Astrocyte (in vitro differentiated cells and primary cell): ENCODE measurements at regions not wholly inside any gene's neighbourhood (a gene's known extent, or its start where the extent isn't known, plus 50 kb on each side); places are given as distances from the start of the nearest gene placed in this dataset.
A peak's percentile ranks its signal among the peaks of the same experiment; 100 is the strongest.

Experiments used
- DNase-seq: peaks from one replicate; pipeline ENCODE4 v3.0.0-alpha.2; 2010; ENCODE audit warnings: low read depth
- FAIRE-seq: peaks from 2 replicates; lab custom pipeline; 2011; peaks lifted over from hg19 to GRCh38; lab: Jason Lieb, UNC
- H2AFZ ChIP-seq: 2 replicates; pipeline ENCODE4 v1.6.0; 2012; ENCODE audit warnings: low read depth, low read length, inconsistent platforms
- H3K27ac ChIP-seq: 2 replicates; pipeline ENCODE4 v1.5.1; 2011; ENCODE audit warnings: low read depth, low read length, inconsistent platforms
- H3K27me3 ChIP-seq: 2 replicates; pipeline ENCODE4 v1.6.0; 2011; ENCODE audit warnings: low read length, inconsistent platforms; ENCODE audit not compliant: insufficient read depth
- H3K36me3 ChIP-seq: 2 replicates; pipeline ENCODE4 v1.5.1; 2011; ENCODE audit warnings: low read length, inconsistent platforms; ENCODE audit not compliant: insufficient read depth
- H3K4me1 ChIP-seq: 2 replicates; pipeline ENCODE4 v1.5.1; 2011; ENCODE audit warnings: low read length, inconsistent platforms; ENCODE audit not compliant: insufficient read depth
- H3K4me2 ChIP-seq: 2 replicates; pipeline ENCODE4 v1.6.0; 2012; ENCODE audit warnings: low read length, inconsistent platforms
- H3K4me3 ChIP-seq: 2 replicates; pipeline ENCODE4 v1.5.1; 2011; ENCODE audit warnings: low read depth, mild to moderate bottlenecking, low read length, inconsistent platforms; ENCODE audit not compliant: insufficient read depth
- H3K79me2 ChIP-seq: 2 replicates; pipeline ENCODE4 v1.6.0; 2012; ENCODE audit warnings: mild to moderate bottlenecking, low read length, inconsistent platforms; ENCODE audit not compliant: insufficient read depth
- H3K9ac ChIP-seq: 2 replicates; pipeline ENCODE4 v1.6.0; 2012; ENCODE audit warnings: mild to moderate bottlenecking, low read length, inconsistent platforms
- H3K9me3 ChIP-seq: 2 replicates; pipeline ENCODE4 v1.5.1; 2012; ENCODE audit warnings: low read depth, mild to moderate bottlenecking, low read length, inconsistent platforms; ENCODE audit not compliant: insufficient read depth
- H4K20me1 ChIP-seq: 2 replicates; pipeline ENCODE4 v1.6.0; 2012; ENCODE audit warnings: low read length, inconsistent platforms; ENCODE audit not compliant: insufficient read depth
- H3K27ac Mint-ChIP-seq: one replicate; pipeline ENCODE4 v1.8.0; 2021; ENCODE audit warnings: mild to moderate bottlenecking, mixed read lengths; ENCODE audit not compliant: unreplicated experiment
- H3K27me3 Mint-ChIP-seq: one replicate; pipeline ENCODE4 v1.8.0; 2021; ENCODE audit warnings: low read depth, mixed read lengths; ENCODE audit not compliant: unreplicated experiment
- H3K36me3 Mint-ChIP-seq: one replicate; pipeline ENCODE4 v1.8.0; 2021; ENCODE audit warnings: low read depth, mixed read lengths; ENCODE audit not compliant: unreplicated experiment
- H3K4me1 Mint-ChIP-seq: one replicate; pipeline ENCODE4 v1.8.0; 2021; ENCODE audit warnings: low read depth, mixed read lengths; ENCODE audit not compliant: unreplicated experiment
- H3K4me3 Mint-ChIP-seq: one replicate; pipeline ENCODE4 v1.8.0; 2021; ENCODE audit warnings: mild to moderate bottlenecking, moderate library complexity, mixed read lengths; ENCODE audit not compliant: unreplicated experiment
- H3K9me3 Mint-ChIP-seq: one replicate; pipeline ENCODE4 v1.8.0; 2021; ENCODE audit warnings: mild to moderate bottlenecking, mixed read lengths; ENCODE audit not compliant: unreplicated experiment
- EZH2 ChIP-seq: IDR thresholded peaks from 2 replicates; pipeline ENCODE4 v1.6.1; 2012; ENCODE audit warnings: mild to moderate bottlenecking, low read length, inconsistent platforms; ENCODE audit not compliant: insufficient read depth
- TF ChIP-seq, protein P1 (sequence below): IDR thresholded peaks from 2 replicates; pipeline ENCODE4 v1.5.1; 2011; ENCODE audit warnings: low read depth, mild to moderate bottlenecking, inconsistent platforms, low read length, moderate library complexity; ENCODE audit not compliant: insufficient read depth

DNA sequence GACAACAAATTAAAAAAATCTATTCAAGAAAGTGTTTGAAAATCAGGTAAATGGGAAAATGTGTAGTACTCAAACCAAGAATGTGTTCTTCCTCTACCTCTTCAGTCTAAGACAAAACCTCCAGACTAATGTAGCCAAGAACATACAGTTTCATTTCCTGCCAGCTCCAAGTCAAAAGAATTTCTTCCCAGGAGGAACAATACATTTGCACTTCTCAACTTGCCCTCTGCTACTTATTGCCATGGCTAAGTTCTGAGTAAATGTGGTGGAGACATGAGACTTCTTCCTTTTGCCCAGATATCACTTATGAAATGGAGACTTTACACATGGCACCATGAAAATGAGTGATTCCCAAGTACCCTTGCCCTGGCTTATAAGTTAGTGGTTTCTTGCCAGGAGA lies 2112.2 kb upstream of the C9orf72 start:
- no peaks in the 10 kb centered on the region for H3K79me2 ChIP-seq
- no peak overlapping the region for H3K4me3 ChIP-seq
- Mint-ChIP-seq H3K27me3 (no peaks in the 10 kb centered on the region), H3K4me3 (no peak overlapping the region), H3K4me1 (peaks cover 10% of the 10 kb centered on the region), H3K36me3 (no peaks in the 10 kb centered on the region), H3K27ac (peak overlapping the region; percentile 86), H3K9me3 (peaks cover 2% of the 10 kb centered on the region)
- no peaks in the 10 kb centered on the region for H3K36me3 ChIP-seq
- no peak overlapping the region for H3K9ac ChIP-seq
- no peaks in the 10 kb centered on the region for H3K9me3 ChIP-seq
- H3K27me3 ChIP-seq = no peaks in the 10 kb centered on the region
- no peak overlapping the region for H2AFZ ChIP-seq
- TF ChIP-seq, protein P1, sequence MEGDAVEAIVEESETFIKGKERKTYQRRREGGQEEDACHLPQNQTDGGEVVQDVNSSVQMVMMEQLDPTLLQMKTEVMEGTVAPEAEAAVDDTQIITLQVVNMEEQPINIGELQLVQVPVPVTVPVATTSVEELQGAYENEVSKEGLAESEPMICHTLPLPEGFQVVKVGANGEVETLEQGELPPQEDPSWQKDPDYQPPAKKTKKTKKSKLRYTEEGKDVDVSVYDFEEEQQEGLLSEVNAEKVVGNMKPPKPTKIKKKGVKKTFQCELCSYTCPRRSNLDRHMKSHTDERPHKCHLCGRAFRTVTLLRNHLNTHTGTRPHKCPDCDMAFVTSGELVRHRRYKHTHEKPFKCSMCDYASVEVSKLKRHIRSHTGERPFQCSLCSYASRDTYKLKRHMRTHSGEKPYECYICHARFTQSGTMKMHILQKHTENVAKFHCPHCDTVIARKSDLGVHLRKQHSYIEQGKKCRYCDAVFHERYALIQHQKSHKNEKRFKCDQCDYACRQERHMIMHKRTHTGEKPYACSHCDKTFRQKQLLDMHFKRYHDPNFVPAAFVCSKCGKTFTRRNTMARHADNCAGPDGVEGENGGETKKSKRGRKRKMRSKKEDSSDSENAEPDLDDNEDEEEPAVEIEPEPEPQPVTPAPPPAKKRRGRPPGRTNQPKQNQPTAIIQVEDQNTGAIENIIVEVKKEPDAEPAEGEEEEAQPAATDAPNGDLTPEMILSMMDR = no peak
- no peaks in the 10 kb centered on the region for H4K20me1 ChIP-seq
- H3K4me2 ChIP-seq = no peak overlapping the region
- DNase-seq = no peak
- FAIRE-seq = no peak
- H3K4me1 ChIP-seq = no peaks in the 10 kb centered on the region
- no peak overlapping the region for H3K27ac ChIP-seq

- H3K4me3 Mint-ChIP-seq = no peak overlapping the region
- no peaks in the 10 kb centered on the region for H3K9me3 ChIP-seq
- H3K27me3 Mint-ChIP-seq = no peaks in the 10 kb centered on the region
- no peaks in the 10 kb centered on the region for H3K79me2 ChIP-seq
- no peaks in the 10 kb centered on the region for H3K36me3 ChIP-seq
- no peak overlapping the region for H3K9ac ChIP-seq
- FAIRE-seq (no peak), DNase-seq (no peak)
- no peak overlapping the region for H2AFZ ChIP-seq
- H3K4me1 ChIP-seq = no peaks in the 10 kb centered on the region
- no peaks in the 10 kb centered on the region for H3K27me3 ChIP-seq
- no peak overlapping the region for H3K4me2 ChIP-seq
- H4K20me1 ChIP-seq = no peaks in the 10 kb centered on the region
- TF ChIP-seq, protein P1 = no peak
- no peak for TF ChIP-seq EZH2
- H3K36me3 Mint-ChIP-seq = peaks cover 3% of the 10 kb centered on the region
- H3K4me1 Mint-ChIP-seq = peaks cover 2% of the 10 kb centered on the region
- H3K4me3 ChIP-seq = no peak overlapping the region
- no peak overlapping the region for H3K27ac Mint-ChIP-seq
- no peak overlapping the region for H3K27ac ChIP-seq
- H3K9me3 Mint-ChIP-seq = peaks cover 6% of the 10 kb centered on the region
These were observed 2117.9 kb upstream of the C9orf72 start for GRCh38 chr9:29691145-29691544.

DNA sequence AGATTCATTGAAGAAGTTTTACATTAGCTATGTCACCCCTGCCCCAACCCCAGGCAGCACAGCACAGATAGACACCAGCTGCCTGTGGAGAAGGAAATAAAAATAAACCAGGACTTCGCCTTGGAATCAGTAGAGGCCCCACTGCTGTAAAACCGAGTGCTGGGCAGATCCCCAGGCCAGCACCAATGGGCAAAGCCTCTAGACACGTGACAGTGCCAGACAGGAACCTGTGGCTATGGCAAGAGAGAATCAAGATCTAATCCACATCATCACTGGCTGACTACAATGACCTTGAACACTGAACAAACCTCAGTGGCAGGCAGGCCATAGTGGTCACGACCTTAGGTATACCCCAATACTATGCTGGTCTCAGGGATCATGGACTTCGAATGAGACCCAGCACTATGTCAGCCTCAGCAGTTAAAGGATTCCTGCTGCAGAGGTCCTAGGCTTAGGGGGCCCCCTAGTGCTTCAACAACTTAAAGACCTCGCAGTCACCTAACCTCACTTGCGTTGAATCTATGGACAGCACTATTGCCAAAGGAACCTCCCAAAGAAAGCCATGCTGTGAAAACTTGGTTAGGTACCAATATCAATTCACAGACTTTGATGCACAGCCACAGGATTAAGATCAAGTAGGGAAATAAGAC lies 2118.6 kb upstream of the C9orf72 start:
- no peak overlapping the region for H3K4me3 Mint-ChIP-seq
- no peaks in the 10 kb centered on the region for H3K27me3 ChIP-seq
- H3K27me3 Mint-ChIP-seq = no peaks in the 10 kb centered on the region
- TF ChIP-seq, protein P1 = peak; percentile 27
- TF ChIP-seq EZH2 = no peak
- H3K4me1 Mint-ChIP-seq = peaks cover 9% of the 10 kb centered on the region
- H3K27ac ChIP-seq = no peak overlapping the region
- FAIRE-seq (no peak), DNase-seq (no peak)
- H3K36me3 Mint-ChIP-seq = peaks cover 3% of the 10 kb centered on the region
- no peaks in the 10 kb centered on the region for H3K79me2 ChIP-seq
- H4K20me1 ChIP-seq = no peaks in the 10 kb centered on the region
- no peak overlapping the region for H3K4me2 ChIP-seq
- no peak overlapping the region for H3K4me3 ChIP-seq
- H3K9me3 ChIP-seq = no peaks in the 10 kb centered on the region
- no peak overlapping the region for H3K9ac ChIP-seq
- peak overlapping the region; percentile 5 for H2AFZ ChIP-seq
- no peaks in the 10 kb centered on the region for H3K36me3 ChIP-seq
- no peak overlapping the region for H3K27ac Mint-ChIP-seq
- H3K9me3 Mint-ChIP-seq = peaks cover 6% of the 10 kb centered on the region
- no peaks in the 10 kb centered on the region for H3K4me1 ChIP-seq
